ENCODE measurements at regions not wholly inside any gene's neighbourhood (a gene's known extent, or its start where the extent isn't known, plus 50 kb on each side); places are given as distances from the start of the nearest gene placed in this dataset.

DNA sequence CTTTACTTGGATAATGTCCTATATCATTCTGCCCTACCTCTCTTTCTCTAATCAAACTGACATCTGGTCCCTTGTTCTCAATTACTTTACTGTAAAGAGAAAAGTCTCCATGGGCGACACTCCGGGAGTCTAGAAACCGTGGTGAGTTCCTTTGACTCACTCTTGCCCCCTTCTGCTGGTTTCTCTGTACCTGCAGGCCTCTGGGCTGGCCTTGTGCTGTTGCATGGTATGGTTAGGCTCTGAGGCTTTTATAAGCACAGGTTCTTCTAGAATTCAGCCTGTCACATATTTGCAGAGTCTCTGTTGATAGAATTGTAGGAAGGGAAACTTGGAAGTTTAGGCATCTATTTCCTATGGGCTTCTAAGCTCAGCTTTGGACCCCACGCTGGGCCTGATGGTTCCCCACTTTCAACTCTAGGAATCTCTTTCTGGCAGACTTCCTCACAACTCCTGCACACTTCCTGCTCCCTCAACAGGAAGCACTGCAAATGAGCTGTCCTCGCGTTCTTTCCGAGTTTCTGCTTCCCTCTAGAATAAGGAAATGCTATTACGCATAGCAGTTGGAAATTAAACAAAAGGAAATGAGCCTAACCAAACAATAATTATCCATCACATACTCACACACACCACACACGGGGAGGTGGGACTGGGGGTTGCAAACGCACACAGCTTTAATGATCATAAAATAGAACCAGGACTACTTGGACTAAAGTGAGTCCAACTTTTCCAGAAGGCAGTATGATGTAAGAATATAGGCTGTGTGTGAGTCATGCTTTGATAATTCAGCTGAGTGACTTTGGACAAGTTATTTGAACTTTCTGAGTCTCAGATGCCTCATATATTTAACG, 683.3 kb downstream of the QKI start:
- TF ChIP-seq RARB (CRISPR knock-in tag; IDR thresholded peaks at IDR 0.05) (no peak), PPARA (CRISPR knock-in tag; IDR thresholded peaks at IDR 0.05; ENCODE audit: borderline replicate concordance) (no peak), ZNF8 (CRISPR knock-in tag; IDR thresholded peaks at IDR 0.05) (no peak), TCF4 (CRISPR knock-in tag; IDR thresholded peaks at IDR 0.05; ENCODE audit: borderline replicate concordance) (no peak), ESRRG (CRISPR knock-in tag; IDR thresholded peaks at IDR 0.05) (no peak), BACH2 (CRISPR knock-in tag; IDR thresholded peaks at IDR 0.05; ENCODE audit: borderline replicate concordance) (no peak), SNAI2 (CRISPR knock-in tag; IDR thresholded peaks at IDR 0.05) (no peak), ZC3H10 (CRISPR knock-in tag; IDR thresholded peaks at IDR 0.05) (no peak)
- TF ChIP-seq, protein P1, sequence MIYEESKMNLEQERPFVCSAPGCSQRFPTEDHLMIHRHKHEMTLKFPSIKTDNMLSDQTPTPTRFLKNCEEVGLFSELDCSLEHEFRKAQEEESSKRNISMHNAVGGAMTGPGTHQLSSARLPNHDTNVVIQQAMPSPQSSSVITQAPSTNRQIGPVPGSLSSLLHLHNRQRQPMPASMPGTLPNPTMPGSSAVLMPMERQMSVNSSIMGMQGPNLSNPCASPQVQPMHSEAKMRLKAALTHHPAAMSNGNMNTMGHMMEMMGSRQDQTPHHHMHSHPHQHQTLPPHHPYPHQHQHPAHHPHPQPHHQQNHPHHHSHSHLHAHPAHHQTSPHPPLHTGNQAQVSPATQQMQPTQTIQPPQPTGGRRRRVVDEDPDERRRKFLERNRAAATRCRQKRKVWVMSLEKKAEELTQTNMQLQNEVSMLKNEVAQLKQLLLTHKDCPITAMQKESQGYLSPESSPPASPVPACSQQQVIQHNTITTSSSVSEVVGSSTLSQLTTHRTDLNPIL (CRISPR knock-in tag; IDR thresholded peaks at IDR 0.05; ENCODE audit: low read depth) = no peak
- TF ChIP-seq, protein P2, sequence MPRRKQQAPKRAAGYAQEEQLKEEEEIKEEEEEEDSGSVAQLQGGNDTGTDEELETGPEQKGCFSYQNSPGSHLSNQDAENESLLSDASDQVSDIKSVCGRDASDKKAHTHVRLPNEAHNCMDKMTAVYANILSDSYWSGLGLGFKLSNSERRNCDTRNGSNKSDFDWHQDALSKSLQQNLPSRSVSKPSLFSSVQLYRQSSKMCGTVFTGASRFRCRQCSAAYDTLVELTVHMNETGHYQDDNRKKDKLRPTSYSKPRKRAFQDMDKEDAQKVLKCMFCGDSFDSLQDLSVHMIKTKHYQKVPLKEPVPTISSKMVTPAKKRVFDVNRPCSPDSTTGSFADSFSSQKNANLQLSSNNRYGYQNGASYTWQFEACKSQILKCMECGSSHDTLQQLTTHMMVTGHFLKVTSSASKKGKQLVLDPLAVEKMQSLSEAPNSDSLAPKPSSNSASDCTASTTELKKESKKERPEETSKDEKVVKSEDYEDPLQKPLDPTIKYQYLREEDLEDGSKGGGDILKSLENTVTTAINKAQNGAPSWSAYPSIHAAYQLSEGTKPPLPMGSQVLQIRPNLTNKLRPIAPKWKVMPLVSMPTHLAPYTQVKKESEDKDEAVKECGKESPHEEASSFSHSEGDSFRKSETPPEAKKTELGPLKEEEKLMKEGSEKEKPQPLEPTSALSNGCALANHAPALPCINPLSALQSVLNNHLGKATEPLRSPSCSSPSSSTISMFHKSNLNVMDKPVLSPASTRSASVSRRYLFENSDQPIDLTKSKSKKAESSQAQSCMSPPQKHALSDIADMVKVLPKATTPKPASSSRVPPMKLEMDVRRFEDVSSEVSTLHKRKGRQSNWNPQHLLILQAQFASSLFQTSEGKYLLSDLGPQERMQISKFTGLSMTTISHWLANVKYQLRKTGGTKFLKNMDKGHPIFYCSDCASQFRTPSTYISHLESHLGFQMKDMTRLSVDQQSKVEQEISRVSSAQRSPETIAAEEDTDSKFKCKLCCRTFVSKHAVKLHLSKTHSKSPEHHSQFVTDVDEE (CRISPR knock-in tag; IDR thresholded peaks at IDR 0.05) = no peak
- TF ChIP-seq, protein P3, sequence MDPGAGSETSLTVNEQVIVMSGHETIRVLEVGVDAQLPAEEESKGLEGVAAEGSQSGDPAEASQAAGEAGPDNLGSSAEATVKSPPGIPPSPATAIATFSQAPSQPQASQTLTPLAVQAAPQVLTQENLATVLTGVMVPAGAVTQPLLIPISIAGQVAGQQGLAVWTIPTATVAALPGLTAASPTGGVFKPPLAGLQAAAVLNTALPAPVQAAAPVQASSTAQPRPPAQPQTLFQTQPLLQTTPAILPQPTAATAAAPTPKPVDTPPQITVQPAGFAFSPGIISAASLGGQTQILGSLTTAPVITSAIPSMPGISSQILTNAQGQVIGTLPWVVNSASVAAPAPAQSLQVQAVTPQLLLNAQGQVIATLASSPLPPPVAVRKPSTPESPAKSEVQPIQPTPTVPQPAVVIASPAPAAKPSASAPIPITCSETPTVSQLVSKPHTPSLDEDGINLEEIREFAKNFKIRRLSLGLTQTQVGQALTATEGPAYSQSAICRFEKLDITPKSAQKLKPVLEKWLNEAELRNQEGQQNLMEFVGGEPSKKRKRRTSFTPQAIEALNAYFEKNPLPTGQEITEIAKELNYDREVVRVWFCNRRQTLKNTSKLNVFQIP (CRISPR knock-in tag; IDR thresholded peaks at IDR 0.05; ENCODE audit: borderline replicate concordance, low read depth) = no peak
- ATAC-seq = no peak

DNA sequence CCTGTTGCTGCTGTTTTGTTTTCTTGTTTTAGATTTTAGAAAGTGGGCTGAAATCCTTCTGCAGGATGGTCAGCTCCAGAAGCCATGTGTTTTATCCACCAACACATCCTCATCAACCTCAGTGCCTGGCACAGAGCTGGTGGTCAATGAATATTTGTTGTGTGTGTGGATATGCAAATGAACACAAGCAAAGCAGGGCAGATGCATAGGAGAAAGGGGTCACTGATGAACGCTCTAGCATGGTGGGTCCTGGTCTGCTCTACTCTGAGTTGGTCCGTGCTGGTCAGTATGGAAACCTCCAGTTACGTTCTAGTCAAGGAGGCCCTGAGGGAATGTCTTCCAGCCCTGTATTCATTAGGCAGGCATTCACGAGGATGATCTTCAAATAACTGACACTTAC, 682.5 kb downstream of the QKI start:
- TF ChIP-seq PPARA (CRISPR knock-in tag; IDR thresholded peaks at IDR 0.05; ENCODE audit: borderline replicate concordance) = no peak
- TF ChIP-seq TCF4 (CRISPR knock-in tag; IDR thresholded peaks at IDR 0.05; ENCODE audit: borderline replicate concordance) = no peak
- TF ChIP-seq OSR1 (CRISPR knock-in tag; IDR thresholded peaks at IDR 0.05) = no peak
- TF ChIP-seq, protein P4, sequence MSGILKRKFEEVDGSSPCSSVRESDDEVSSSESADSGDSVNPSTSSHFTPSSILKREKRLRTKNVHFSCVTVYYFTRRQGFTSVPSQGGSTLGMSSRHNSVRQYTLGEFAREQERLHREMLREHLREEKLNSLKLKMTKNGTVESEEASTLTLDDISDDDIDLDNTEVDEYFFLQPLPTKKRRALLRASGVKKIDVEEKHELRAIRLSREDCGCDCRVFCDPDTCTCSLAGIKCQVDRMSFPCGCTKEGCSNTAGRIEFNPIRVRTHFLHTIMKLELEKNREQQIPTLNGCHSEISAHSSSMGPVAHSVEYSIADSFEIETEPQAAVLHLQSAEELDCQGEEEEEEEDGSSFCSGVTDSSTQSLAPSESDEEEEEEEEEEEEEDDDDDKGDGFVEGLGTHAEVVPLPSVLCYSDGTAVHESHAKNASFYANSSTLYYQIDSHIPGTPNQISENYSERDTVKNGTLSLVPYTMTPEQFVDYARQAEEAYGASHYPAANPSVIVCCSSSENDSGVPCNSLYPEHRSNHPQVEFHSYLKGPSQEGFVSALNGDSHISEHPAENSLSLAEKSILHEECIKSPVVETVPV (CRISPR knock-in tag; IDR thresholded peaks at IDR 0.05) = no peak
- no peak for TF ChIP-seq ZNF70 (CRISPR knock-in tag; IDR thresholded peaks at IDR 0.05)
- no peak for TF ChIP-seq RARB (CRISPR knock-in tag; IDR thresholded peaks at IDR 0.05)
- no peak for TF ChIP-seq CSDC2 (CRISPR knock-in tag; IDR thresholded peaks at IDR 0.05)
- TF ChIP-seq ZFP3 (CRISPR knock-in tag; IDR thresholded peaks at IDR 0.05) = no peak
- TF ChIP-seq BACH2 (CRISPR knock-in tag; IDR thresholded peaks at IDR 0.05; ENCODE audit: borderline replicate concordance) = no peak
- no peak for TF ChIP-seq ZFP30 (CRISPR knock-in tag; IDR thresholded peaks at IDR 0.05)
- TF ChIP-seq, protein P5, sequence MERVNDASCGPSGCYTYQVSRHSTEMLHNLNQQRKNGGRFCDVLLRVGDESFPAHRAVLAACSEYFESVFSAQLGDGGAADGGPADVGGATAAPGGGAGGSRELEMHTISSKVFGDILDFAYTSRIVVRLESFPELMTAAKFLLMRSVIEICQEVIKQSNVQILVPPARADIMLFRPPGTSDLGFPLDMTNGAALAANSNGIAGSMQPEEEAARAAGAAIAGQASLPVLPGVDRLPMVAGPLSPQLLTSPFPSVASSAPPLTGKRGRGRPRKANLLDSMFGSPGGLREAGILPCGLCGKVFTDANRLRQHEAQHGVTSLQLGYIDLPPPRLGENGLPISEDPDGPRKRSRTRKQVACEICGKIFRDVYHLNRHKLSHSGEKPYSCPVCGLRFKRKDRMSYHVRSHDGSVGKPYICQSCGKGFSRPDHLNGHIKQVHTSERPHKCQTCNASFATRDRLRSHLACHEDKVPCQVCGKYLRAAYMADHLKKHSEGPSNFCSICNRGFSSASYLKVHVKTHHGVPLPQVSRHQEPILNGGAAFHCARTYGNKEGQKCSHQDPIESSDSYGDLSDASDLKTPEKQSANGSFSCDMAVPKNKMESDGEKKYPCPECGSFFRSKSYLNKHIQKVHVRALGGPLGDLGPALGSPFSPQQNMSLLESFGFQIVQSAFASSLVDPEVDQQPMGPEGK (CRISPR knock-in tag; IDR thresholded peaks at IDR 0.05; ENCODE audit: borderline replicate concordance) = no peak
- no peak for TF ChIP-seq ZNF8 (CRISPR knock-in tag; IDR thresholded peaks at IDR 0.05)
- TF ChIP-seq, protein P2 (CRISPR knock-in tag; IDR thresholded peaks at IDR 0.05) = no peak
- no peak for TF ChIP-seq ARNTL (CRISPR knock-in tag; IDR thresholded peaks at IDR 0.05; ENCODE audit: borderline replicate concordance, low read depth)
- no peak for TF ChIP-seq ESRRG (CRISPR knock-in tag; IDR thresholded peaks at IDR 0.05)
- TF ChIP-seq GLIS3 (CRISPR knock-in tag; IDR thresholded peaks at IDR 0.05) = no peak
- TF ChIP-seq SNAI2 (CRISPR knock-in tag; IDR thresholded peaks at IDR 0.05) = no peak
- TF ChIP-seq, protein P1 (CRISPR knock-in tag; IDR thresholded peaks at IDR 0.05; ENCODE audit: low read depth) = no peak
- TF ChIP-seq TOX (CRISPR knock-in tag; IDR thresholded peaks at IDR 0.05; ENCODE audit: borderline replicate concordance) = no peak
- no peak for ATAC-seq

Data from SK-N-SH treated with all-trans-retinoic acid at 6 μM for 48 hours (cell line).